ENCODE measurements at regions not wholly inside any gene's neighbourhood (a gene's known extent, or its start where the extent isn't known, plus 50 kb on each side); places are given as distances from the start of the nearest gene placed in this dataset.

GRCh38 chr1:201650623-201650933 is 111.7 kb downstream of the NAV1 start:
- BruUV-seq (replicated peaks) = TSS peak; percentile 24
- Histone ChIP-seq H3K27me3 (ENCODE audit: insufficient read depth, low read length) (no peaks in the 10 kb centered on the region), H3K9me3 (ENCODE audit: control insufficient read depth in 1 of 2, insufficient read depth in 1 of 2, low read depth in 1 of 2, low read length in 2 of 2) (no peaks in the 10 kb centered on the region), H3K27ac (ENCODE audit: low read depth, low read length) (peak overlapping the region; percentile 57; the same call in 1 of the 2 replicates), H2AFZ (ENCODE audit: low read depth, low read length, poor library complexity, severe bottlenecking) (no peak overlapping the region), H3K36me3 (ENCODE audit: control insufficient read depth in 1 of 2, insufficient read depth in 2 of 2, low read length in 2 of 2) (no peaks in the 10 kb centered on the region), H3K4me1 (ENCODE audit: control insufficient read depth in 1 of 2, insufficient read depth in 2 of 2, low read length in 2 of 2) (peaks cover 14 to 35% of the 10 kb centered on the region in 2 experiments), H4K20me1 (ENCODE audit: insufficient read depth) (no peaks in the 10 kb centered on the region), H3K4me2 (ENCODE audit: low read length) (peak overlapping the region; percentile 94), H3K9ac (ENCODE audit: low read length) (peak overlapping the region; percentile 72), H3K9me2 (ENCODE audit: insufficient read depth) (no peaks in the 10 kb centered on the region), H3K79me2 (ENCODE audit: insufficient read depth, low read length) (peaks cover 13% of the 10 kb centered on the region; the same call in 1 of the 2 replicates), H3K4me3 (replicated peaks in 1 of 2; ENCODE audit: low read depth in 1 of 2, low read length in 2 of 2) (peak overlapping the region; percentile 62 to 73)
- CTCF ChIA-PET = interaction anchor here (0.8 to 1.1 kb wide), 2 partner anchors 137 to 170 kb away, joined by 3 read pairs; no protein-coding TSS in a partner anchor
- intact Hi-C loops (cut with micrococcal nuclease) = no loop called here
- RAD21 ChIA-PET (ENCODE audit: low non-redundant PET in 1 of 2, low total read pairs in 2 of 2, uncharacterized antibody in 2 of 2, unreplicated experiment in 2 of 2) = interaction anchor here in 1 of 2 experiments (1.4 kb wide), 1 partner anchor 91 kb away, joined by 4 read pairs; no protein-coding TSS in a partner anchor
- POLR2A ChIA-PET = interaction anchor here (0.8 to 1.5 kb wide), 2 partner anchors 13 to 68 kb away, joined by 3 to 5 read pairs; no protein-coding TSS in a partner anchor
- no peak for ATAC-seq
- TF ChIP-seq POLR2A (IDR thresholded peaks at IDR 0.05; ENCODE audit: borderline replicate concordance, extremely low read depth, insufficient read depth, insufficient read length) (no peak), SRF (IDR thresholded peaks at IDR 0.05; ENCODE audit: low read depth) (no peak), ZBTB33 (IDR thresholded peaks at IDR 0.05; ENCODE audit: extremely low read depth, insufficient replicate concordance, low read length) (no peak), CTCF (IDR thresholded peaks at IDR 0.05 in 2 of 3, conservative IDR thresholded peaks at IDR 0.05 in 1 of 3; ENCODE audit: borderline replicate concordance in 1 of 3, insufficient read depth in 1 of 3, low read depth in 2 of 3, low read length in 2 of 3) (no peak), EZH2phosphoT487 (IDR thresholded peaks at IDR 0.05; ENCODE audit: borderline replicate concordance) (no peak), CEBPB (IDR thresholded peaks at IDR 0.05; ENCODE audit: low read depth) (no peak), CBX3 (IDR thresholded peaks at IDR 0.05; ENCODE audit: low read depth) (no peak)
- no peak for DNase-seq (ENCODE audit: low read depth, low spot score)
